Stomach (tissue), 8 donors: ENCODE measurements at regions not wholly inside any gene's neighbourhood (a gene's known extent, or its start where the extent isn't known, plus 50 kb on each side); places are given as distances from the start of the nearest gene placed in this dataset.

ENCODE experiments used
- DNase-seq, 2 donors: peaks; one replicate each; pipeline versions ENCODE4 v3.0.0 to v3.0.0-alpha.2; 2013 to 2019
- H3K27ac ChIP-seq, 5 donors: fragments of 200-600 bp in 4 of 5; sonication (generic) in 4 of 5; one replicate each; pipeline ENCODE4 v1.5.1; 2013 to 2019; ENCODE audit warnings: mild to moderate bottlenecking in 1 of 5, moderate library complexity in 1 of 5
- H3K27me3 ChIP-seq, 3 donors: fragments of 200-600 bp; sonication (generic); one replicate each; pipeline ENCODE4 v1.5.1; 2017 to 2019; ENCODE audit warnings: mixed run types in 1 of 3
- H3K36me3 ChIP-seq, 4 donors: fragments of 200-600 bp; sonication (generic); 1 replicate in 3 of 4; 2 replicates in 1 of 4; pipeline ENCODE4 v1.5.1; 2016 to 2019
- H3K4me1 ChIP-seq, 4 donors: fragments of 200-600 bp; sonication (generic); one replicate each; pipeline ENCODE4 v1.5.1; 2016 to 2019
- H3K4me3 ChIP-seq, 4 donors: fragments of 200-600 bp; sonication (generic) in 3 of 4; one replicate each; pipeline ENCODE4 v1.5.1; 2016 to 2019; ENCODE audit warnings: mild to moderate bottlenecking in 1 of 4
- H3K9me3 ChIP-seq, 4 donors: fragments of 200-600 bp; sonication (generic); one replicate each; pipeline ENCODE4 v1.5.1; 2016 to 2019
- EP300 ChIP-seq: sonication (generic); formaldehyde crosslinking; IDR thresholded peaks from one replicate; pipeline ENCODE4 v1.6.1; 2017; ENCODE audit warnings: antibody characterized with exemption
- POLR2A ChIP-seq, 4 donors: fragments of 450-650 bp; IDR thresholded peaks; one replicate each; pipeline ENCODE4 v1.6.1; 2016; ENCODE audit warnings: antibody characterized with exemption in 4 of 4, control low read depth in 2 of 4, mild to moderate bottlenecking in 1 of 4, moderate library complexity in 1 of 4
- POLR2AphosphoS5 ChIP-seq, 3 donors: sonication (generic); formaldehyde crosslinking; IDR thresholded peaks; one replicate each; pipeline ENCODE4 v1.6.1; 2016; ENCODE audit warnings: antibody characterized with exemption in 3 of 3
- WGBS, 5 donors: extraction: QIAGEN DNeasy Blood & Tissue Kit in 3 of 5; methylation state at CpG; one replicate each; pipeline versions ENCODE4 v1.1.5 to v1.1.7; 2013 to 2018; 5-methylcytosine and 5-hydroxymethylcytosine counted together
- intact Hi-C: fragments of 100-400 bp; cut with DNase I; formaldehyde crosslinking; loops from one replicate; pipeline ENCODE4 v1.15.1; 2023; ENCODE audit warnings: low total_unique reads
- TF ChIP-seq, protein P1 (sequence below), 7 experiments: fragments of 450-650 bp in 4 of 7; fragments of 200-600 bp in 3 of 7; sonication (generic) in 3 of 7; IDR thresholded peaks; one replicate each; pipeline ENCODE4 v1.5.1; 2016 to 2019; ENCODE audit warnings: antibody characterized with exemption in 7 of 7, control low read depth in 2 of 7, mild to moderate bottlenecking in 1 of 7
- donor health status: healthy with polysubstance abuse.
- donor health status: Bipolar disorder and iron deficiency.
- donor health status: healthy.

DNA sequence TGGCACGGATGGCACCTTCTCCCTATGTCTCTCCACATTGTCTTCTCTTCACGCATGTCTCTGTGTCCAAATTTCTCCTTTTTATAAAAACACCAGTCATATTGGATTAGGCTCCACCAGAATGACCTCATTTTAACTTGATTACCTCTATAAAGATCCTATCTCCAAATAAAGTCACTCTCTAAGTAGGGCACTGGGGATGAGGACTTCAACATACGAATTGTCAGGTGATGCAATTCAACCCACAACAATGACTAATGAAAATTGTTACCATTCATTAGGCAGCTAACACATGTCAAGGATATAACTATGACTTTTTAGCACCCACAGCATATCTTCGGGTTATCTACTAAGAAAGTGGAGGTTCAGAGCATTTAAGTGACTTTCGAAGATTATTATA, 55.5 kb upstream of the USP47 start:
- H3K27me3 ChIP-seq, result no peaks in the 10 kb centered on the region
- no peak overlapping the region for H3K27ac ChIP-seq
- H3K4me1 ChIP-seq, result peaks cover 0 to 7% (median 0%) of the 10 kb centered on the region in 4 donors
- intact Hi-C loops, result loop anchor here (5.0 to 10.0 kb wide), 2 partner anchors 759 to 991 kb away; no protein-coding TSS in a partner anchor
- no peaks in the 10 kb centered on the region for H3K9me3 ChIP-seq
- WGBS, 5 donors, result 83 to 91% (median 91%) methylated on average over 5 of the region's 5 CpGs
- H3K4me3 ChIP-seq, result no peak overlapping the region
- DNase-seq, result no peak
- TF ChIP-seq, protein P1, sequence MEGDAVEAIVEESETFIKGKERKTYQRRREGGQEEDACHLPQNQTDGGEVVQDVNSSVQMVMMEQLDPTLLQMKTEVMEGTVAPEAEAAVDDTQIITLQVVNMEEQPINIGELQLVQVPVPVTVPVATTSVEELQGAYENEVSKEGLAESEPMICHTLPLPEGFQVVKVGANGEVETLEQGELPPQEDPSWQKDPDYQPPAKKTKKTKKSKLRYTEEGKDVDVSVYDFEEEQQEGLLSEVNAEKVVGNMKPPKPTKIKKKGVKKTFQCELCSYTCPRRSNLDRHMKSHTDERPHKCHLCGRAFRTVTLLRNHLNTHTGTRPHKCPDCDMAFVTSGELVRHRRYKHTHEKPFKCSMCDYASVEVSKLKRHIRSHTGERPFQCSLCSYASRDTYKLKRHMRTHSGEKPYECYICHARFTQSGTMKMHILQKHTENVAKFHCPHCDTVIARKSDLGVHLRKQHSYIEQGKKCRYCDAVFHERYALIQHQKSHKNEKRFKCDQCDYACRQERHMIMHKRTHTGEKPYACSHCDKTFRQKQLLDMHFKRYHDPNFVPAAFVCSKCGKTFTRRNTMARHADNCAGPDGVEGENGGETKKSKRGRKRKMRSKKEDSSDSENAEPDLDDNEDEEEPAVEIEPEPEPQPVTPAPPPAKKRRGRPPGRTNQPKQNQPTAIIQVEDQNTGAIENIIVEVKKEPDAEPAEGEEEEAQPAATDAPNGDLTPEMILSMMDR (IDR thresholded peaks at IDR 0.05), result no peak
- TF ChIP-seq POLR2AphosphoS5 (IDR thresholded peaks at IDR 0.05), result no peak
- no peak for TF ChIP-seq EP300
- no peak for TF ChIP-seq POLR2A (IDR thresholded peaks at IDR 0.05)
- no peaks in the 10 kb centered on the region for H3K36me3 ChIP-seq

DNA sequence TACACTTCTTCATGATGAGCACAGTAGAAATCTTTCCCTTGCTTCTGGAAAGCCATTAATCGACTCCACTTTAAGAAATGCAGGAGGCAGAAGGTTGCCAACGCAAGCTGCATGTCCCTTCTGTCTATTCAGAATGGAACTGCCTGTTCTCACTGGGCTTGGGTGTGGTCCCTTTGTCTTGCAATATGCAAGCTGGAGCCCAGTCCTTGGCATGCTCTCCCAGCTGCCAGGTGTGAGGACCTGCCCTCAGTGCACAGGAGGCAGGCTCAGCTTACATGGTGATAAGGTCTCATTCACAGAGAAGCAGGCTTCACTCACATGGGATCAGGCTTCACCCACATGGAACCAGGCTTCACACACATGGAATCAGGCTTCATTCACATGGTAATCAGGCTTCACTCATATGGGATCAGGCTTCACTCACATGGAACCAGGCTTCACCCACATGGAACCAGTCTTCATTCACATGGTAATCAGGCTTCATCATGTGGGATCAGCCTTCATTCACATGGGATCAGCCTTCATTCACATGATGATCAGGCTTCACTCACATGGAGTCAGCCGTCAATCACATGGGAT, 59.2 kb upstream of the USP47 start:
- WGBS, 5 donors, result 44 to 60% (median 52%) methylated on average over 3 of the region's 3 CpGs
- Histone ChIP-seq H3K9me3 (no peaks in the 10 kb centered on the region), H3K4me3 (no peak overlapping the region), H3K4me1 (peaks cover 0 to 7% (median 0%) of the 10 kb centered on the region in 4 donors), H3K27me3 (peaks cover 0 to 4% (median 0%) of the 10 kb centered on the region in 3 donors), H3K27ac (no peak overlapping the region), H3K36me3 (no peaks in the 10 kb centered on the region)
- DNase-seq, result peak; percentile 58 to 90
- intact Hi-C loops, result loop anchor here (10.0 kb wide), 1 partner anchor 988 kb away; no protein-coding TSS in a partner anchor
- TF ChIP-seq POLR2A (IDR thresholded peaks at IDR 0.05), result no peak
- TF ChIP-seq POLR2AphosphoS5 (IDR thresholded peaks at IDR 0.05), result peak in 1 of 3 donors; percentile 70

DNA sequence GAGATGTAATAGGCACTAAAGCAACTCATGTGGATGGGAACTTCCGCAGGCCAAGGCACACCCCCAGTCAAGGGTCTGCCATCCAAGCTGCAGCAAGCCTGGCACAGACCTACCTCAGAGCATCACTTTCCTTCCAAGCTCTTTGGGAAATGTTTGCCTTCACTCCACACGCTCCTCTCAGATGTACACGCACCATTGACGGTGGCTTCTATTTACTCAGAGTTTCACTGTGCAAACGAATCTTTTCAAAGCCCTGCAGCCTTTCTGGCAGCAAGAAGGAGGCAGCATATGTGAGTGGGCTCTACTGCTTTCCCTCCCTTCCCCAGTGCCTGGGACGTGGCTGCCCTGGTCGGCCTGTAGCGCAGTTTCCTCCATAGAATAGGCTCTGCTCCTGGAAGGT, 60.9 kb upstream of the USP47 start:
- peaks cover 0 to 7% (median 0%) of the 10 kb centered on the region in 4 donors for H3K4me1 ChIP-seq
- no peak for TF ChIP-seq POLR2A (IDR thresholded peaks at IDR 0.05)
- TF ChIP-seq, protein P1 (IDR thresholded peaks at IDR 0.05), result no peak
- no peak for TF ChIP-seq EP300
- no peak for TF ChIP-seq POLR2AphosphoS5 (IDR thresholded peaks at IDR 0.05)
- 58 to 73% (median 63%) methylated on average over 7 to 8 of the region's 8 CpGs for WGBS, 5 donors
- H3K4me3 ChIP-seq, result no peak overlapping the region
- no peaks in the 10 kb centered on the region for H3K36me3 ChIP-seq
- no peak overlapping the region for H3K27ac ChIP-seq
- H3K27me3 ChIP-seq, result peaks cover 0 to 19% (median 0%) of the 10 kb centered on the region in 3 donors
- no peak for DNase-seq
- H3K9me3 ChIP-seq, result no peaks in the 10 kb centered on the region
- intact Hi-C loops, result loop anchor here (10.0 kb wide), 1 partner anchor 986 kb away; no protein-coding TSS in a partner anchor

DNA sequence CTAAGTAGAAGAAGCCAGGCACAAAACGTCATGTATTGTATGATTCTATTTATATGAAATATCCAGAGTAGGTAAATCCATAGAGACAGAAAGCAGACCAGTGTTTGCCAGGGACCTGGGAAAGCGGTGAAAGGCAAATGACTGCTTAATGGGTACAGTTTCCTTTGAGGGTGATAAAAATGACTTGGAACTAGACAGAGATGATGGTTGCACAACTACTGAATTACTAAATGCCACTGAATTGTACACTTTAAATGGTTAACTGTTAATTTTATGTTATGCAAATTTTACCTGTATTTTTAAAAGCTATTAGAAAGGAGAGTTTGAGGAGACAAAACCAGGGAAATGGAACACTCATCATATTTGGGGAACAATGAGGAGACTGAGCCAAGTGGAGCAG, 61.8 kb upstream of the USP47 start:
- no peak overlapping the region for H3K4me3 ChIP-seq
- WGBS, 5 donors, result 64 to 79% (median 73%) methylated on average over 2 of the region's 2 CpGs
- intact Hi-C loops, result loop anchor here (10.0 kb wide), 1 partner anchor 985 kb away; no protein-coding TSS in a partner anchor
- peaks cover 0 to 7% (median 0%) of the 10 kb centered on the region in 4 donors for H3K4me1 ChIP-seq
- peaks cover 0 to 19% (median 0%) of the 10 kb centered on the region in 3 donors for H3K27me3 ChIP-seq
- H3K27ac ChIP-seq, result no peak overlapping the region
- H3K36me3 ChIP-seq, result no peaks in the 10 kb centered on the region
- DNase-seq, result no peak
- no peak for TF ChIP-seq POLR2AphosphoS5 (IDR thresholded peaks at IDR 0.05)
- TF ChIP-seq POLR2A (IDR thresholded peaks at IDR 0.05), result no peak
- TF ChIP-seq EP300, result no peak
- TF ChIP-seq, protein P1 (IDR thresholded peaks at IDR 0.05), result no peak
- no peaks in the 10 kb centered on the region for H3K9me3 ChIP-seq

DNA sequence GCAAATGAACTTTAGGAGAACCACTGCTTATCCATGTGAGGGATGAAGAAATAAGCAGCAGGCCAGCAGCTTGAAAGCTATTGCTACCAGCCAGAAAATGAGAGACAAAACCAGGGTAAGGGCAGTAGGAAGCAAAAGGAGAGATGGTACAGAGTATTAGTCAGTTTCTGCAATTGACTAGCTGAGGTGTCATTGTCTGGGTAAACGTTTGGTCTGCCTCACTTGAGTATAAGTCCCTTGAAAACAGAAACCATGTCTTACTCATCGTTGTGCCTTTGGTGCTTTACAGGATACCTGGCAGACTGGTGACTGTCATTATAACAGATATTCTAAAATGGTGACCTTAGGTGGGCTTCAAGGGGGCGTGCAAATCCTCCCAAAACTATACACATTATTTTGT, 63.9 kb upstream of the USP47 start:
- Histone ChIP-seq H3K4me3 (no peak overlapping the region), H3K4me1 (peaks cover 0 to 4% (median 0%) of the 10 kb centered on the region in 4 donors), H3K36me3 (no peaks in the 10 kb centered on the region), H3K27ac (no peak overlapping the region), H3K27me3 (peaks cover 0 to 19% (median 0%) of the 10 kb centered on the region in 3 donors), H3K9me3 (no peaks in the 10 kb centered on the region)
- WGBS, 5 donors, result 52 to 78% (median 68%) methylated on average over 3 of the region's 3 CpGs
- TF ChIP-seq EP300 (no peak), POLR2AphosphoS5 (IDR thresholded peaks at IDR 0.05) (no peak), POLR2A (IDR thresholded peaks at IDR 0.05) (no peak)
- TF ChIP-seq, protein P1 (IDR thresholded peaks at IDR 0.05), result no peak
- intact Hi-C loops, result no loop called here
- DNase-seq, result no peak
